CD14-positive monocyte (primary cell): ENCODE measurements at regions not wholly inside any gene's neighbourhood (a gene's known extent, or its start where the extent isn't known, plus 50 kb on each side); places are given as distances from the start of the nearest gene placed in this dataset.

Experiments used
- DNase-seq, 3 donors: peaks; one replicate each; pipeline ENCODE4 v3.0.0-alpha.2; 2011 to 2022
- H2AFZ ChIP-seq: 2 replicates; pipeline ENCODE4 v1.6.0; 2012; ENCODE audit warnings: mild to moderate bottlenecking, low read depth, low read length, inconsistent platforms; ENCODE audit not compliant: insufficient read depth, poor library complexity, severe bottlenecking
- H3K27ac ChIP-seq, 2 donors: 1 replicate in 1 of 2; 2 replicates in 1 of 2; pipeline ENCODE4 v1.5.1; 2012 to 2013; ENCODE audit warnings: low read length in 2 of 2, control low read depth in 1 of 2, inconsistent platforms in 1 of 2, low read depth in 1 of 2, mild to moderate bottlenecking in 1 of 2
- H3K27me3 ChIP-seq, 2 donors: one replicate each; pipeline versions ENCODE4 v1.6.0 to v1.6.1; 2011 to 2013; ENCODE audit warnings: low read length in 2 of 2; ENCODE audit not compliant: control insufficient read depth in 2 of 2, insufficient read depth in 2 of 2
- H3K36me3 ChIP-seq, 2 donors: replicated peaks in 1 of 2; 1 replicate in 1 of 2; 2 replicates in 1 of 2; pipeline versions ENCODE4 v1.5.1 to v1.6.1; 2012 to 2013; ENCODE audit warnings: low read length in 2 of 2, control low read depth in 1 of 2, inconsistent platforms in 1 of 2, mild to moderate bottlenecking in 1 of 2; ENCODE audit not compliant: insufficient read depth in 2 of 2, control insufficient read depth in 1 of 2
- H3K4me1 ChIP-seq, 2 donors: 1 replicate in 1 of 2; 2 replicates in 1 of 2; pipeline versions ENCODE4 v1.5.1 to v1.6.1; 2012 to 2013; ENCODE audit warnings: low read length in 2 of 2, control low read depth in 1 of 2, inconsistent platforms in 1 of 2, mild to moderate bottlenecking in 1 of 2, moderate library complexity in 1 of 2; ENCODE audit not compliant: insufficient read depth in 2 of 2, control insufficient read depth in 1 of 2
- H3K4me2 ChIP-seq: replicated peaks from 2 replicates; pipeline ENCODE3; 2012; ENCODE audit warnings: low read length, moderate library complexity, mild to moderate bottlenecking; ENCODE audit not compliant: poor library complexity, severe bottlenecking; ENCODE audit errors: extremely low read depth
- H3K4me3 ChIP-seq, 3 experiments: fragments of 200-600 bp in 1 of 3; sonication (generic) in 1 of 3; replicated peaks in 1 of 3; 1 replicate in 2 of 3; 2 replicates in 1 of 3; pipeline ENCODE4 v1.5.1; 2011 to 2013; ENCODE audit warnings: low read length in 3 of 3, mild to moderate bottlenecking in 3 of 3, control low read depth in 2 of 3, low read depth in 2 of 3, inconsistent platforms in 1 of 3, moderate library complexity in 1 of 3
- H3K79me2 ChIP-seq: 2 replicates; pipeline ENCODE4 v1.6.0; 2012; ENCODE audit warnings: mild to moderate bottlenecking, control low read depth, inconsistent platforms, low read length, moderate library complexity; ENCODE audit not compliant: insufficient read depth
- H3K9ac ChIP-seq: 2 replicates; pipeline ENCODE4 v1.6.0; 2017; ENCODE audit warnings: low read length, mild to moderate bottlenecking; ENCODE audit not compliant: insufficient read depth, poor library complexity, severe bottlenecking
- H3K9me3 ChIP-seq, 2 donors: replicated peaks in 1 of 2; 1 replicate in 1 of 2; 2 replicates in 1 of 2; pipeline versions ENCODE4 v1.5.1 to v1.6.1; 2012 to 2013; ENCODE audit warnings: low read length in 2 of 2, control low read depth in 1 of 2; ENCODE audit not compliant: control insufficient read depth in 1 of 2, insufficient read depth in 1 of 2
- H4K20me1 ChIP-seq: 2 replicates; pipeline ENCODE4 v1.6.0; 2012; ENCODE audit warnings: mild to moderate bottlenecking, low read length, control low read depth, moderate library complexity; ENCODE audit not compliant: insufficient read depth
- H3K27ac Mint-ChIP-seq, 7 donors: one replicate each; pipeline ENCODE4 v1.8.0; 2020; ENCODE audit warnings: mild to moderate bottlenecking in 7 of 7, mixed read lengths in 7 of 7, moderate library complexity in 6 of 7, inconsistent platforms in 2 of 7
- H3K27me3 Mint-ChIP-seq, 3 donors: one replicate each; pipeline ENCODE4 v1.8.0; 2021 to 2022; ENCODE audit warnings: low read depth in 3 of 3, mild to moderate bottlenecking in 3 of 3, mixed read lengths in 3 of 3, moderate library complexity in 3 of 3, inconsistent platforms in 1 of 3
- H3K36me3 Mint-ChIP-seq, 2 donors: one replicate each; pipeline ENCODE4 v1.8.0; 2020; ENCODE audit warnings: mixed read lengths in 2 of 2, inconsistent platforms in 1 of 2, mild to moderate bottlenecking in 1 of 2
- H3K4me1 Mint-ChIP-seq: one replicate; pipeline ENCODE4 v1.8.0; 2020; ENCODE audit warnings: mild to moderate bottlenecking, mixed read lengths
- H3K4me3 Mint-ChIP-seq, 2 donors: one replicate each; pipeline ENCODE4 v1.8.0; 2020; ENCODE audit warnings: mild to moderate bottlenecking in 2 of 2, mixed read lengths in 2 of 2, moderate library complexity in 1 of 2
- H3K9me3 Mint-ChIP-seq, 7 donors: one replicate each; pipeline ENCODE4 v1.8.0; 2020 to 2022; ENCODE audit warnings: mixed read lengths in 7 of 7, mild to moderate bottlenecking in 6 of 7, moderate library complexity in 6 of 7, inconsistent platforms in 2 of 7
- CTCF ChIP-seq: fragments of 200-600 bp; IDR thresholded peaks from one replicate; pipeline ENCODE4 v1.8.0; 2022; ENCODE audit warnings: antibody characterized with exemption, mild to moderate bottlenecking
- WGBS: methylation state at CpG from one replicate; pipeline ENCODE4 v1.1.5; 2013; ENCODE audit warnings: missing lambda C conversion rate; ENCODE audit not compliant: insufficient coverage; 5-methylcytosine and 5-hydroxymethylcytosine counted together
- intact Hi-C, 2 donors: fragments of 100-400 bp; cut with micrococcal nuclease; formaldehyde crosslinking; loops; one replicate each; pipeline versions ENCODE4 v1.15.0 to v1.15.1; 2023

- no peaks in the 10 kb centered on the region for H3K36me3 Mint-ChIP-seq
- intact Hi-C loops = no loop called here
- no CpG with 5 or more reads among the region's 1 CpG for WGBS
- H4K20me1 ChIP-seq = no peaks in the 10 kb centered on the region
- no peak overlapping the region for H3K9ac ChIP-seq
- H3K4me1 ChIP-seq = no peaks in the 10 kb centered on the region
- H3K27me3 Mint-ChIP-seq = no peaks in the 10 kb centered on the region
- H3K27me3 ChIP-seq = no peaks in the 10 kb centered on the region
- H3K27ac Mint-ChIP-seq = no peak overlapping the region
- no peak overlapping the region for H3K4me2 ChIP-seq
- TF ChIP-seq CTCF = no peak
- H3K4me3 ChIP-seq = no peak overlapping the region
- no peak overlapping the region for H3K4me3 Mint-ChIP-seq
- H3K4me1 Mint-ChIP-seq = no peaks in the 10 kb centered on the region
- no peaks in the 10 kb centered on the region for H3K79me2 ChIP-seq
- H3K27ac ChIP-seq = no peak overlapping the region
- no peaks in the 10 kb centered on the region for H3K36me3 ChIP-seq
- H3K9me3 ChIP-seq = peaks cover 7 to 12% of the 10 kb centered on the region in 2 donors
- H3K9me3 Mint-ChIP-seq = peaks cover 0 to 11% (median 4%) of the 10 kb centered on the region in 7 donors
- DNase-seq = no peak
- H2AFZ ChIP-seq = no peak overlapping the region
Measured at GRCh38 chr5:110290542-110290941, 435.9 kb downstream of the TMEM232 start.

GRCh38 chr5:110294281-110294680 lies 432.2 kb downstream of the TMEM232 start:
- H3K9ac ChIP-seq = no peak overlapping the region
- 90% methylated on average over 2 of the region's 3 CpGs for WGBS

More at GRCh38 chr5:110294281-110294680, 432.2 kb downstream of the TMEM232 start:
- no peak for DNase-seq
- Histone ChIP-seq H3K27me3 (no peaks in the 10 kb centered on the region), H3K9me3 (no peaks in the 10 kb centered on the region), H3K79me2 (no peaks in the 10 kb centered on the region), H4K20me1 (no peaks in the 10 kb centered on the region), H3K27ac (no peak overlapping the region), H3K4me1 (no peaks in the 10 kb centered on the region), H3K36me3 (no peaks in the 10 kb centered on the region), H2AFZ (no peak overlapping the region), H3K4me3 (no peak overlapping the region), H3K4me2 (no peak overlapping the region)
- intact Hi-C loops = no loop called here
- Mint-ChIP-seq H3K27me3 (no peaks in the 10 kb centered on the region), H3K9me3 (peaks cover 0 to 5% (median 0%) of the 10 kb centered on the region in 7 donors), H3K4me1 (no peaks in the 10 kb centered on the region), H3K36me3 (no peaks in the 10 kb centered on the region), H3K27ac (no peak overlapping the region), H3K4me3 (no peak overlapping the region)
- TF ChIP-seq CTCF = no peak
